PC-3 (cell line): ENCODE measurements at regions not wholly inside any gene's neighbourhood (a gene's known extent, or its start where the extent isn't known, plus 50 kb on each side); places are given as distances from the start of the nearest gene placed in this dataset.

Source experiments
- ATAC-seq: fragments of 200-7000 bp; cut with Tn5 transposase; 2 replicates; pipeline ENCODE4 v1.9.1; 2020; ENCODE audit warnings: mild to moderate bottlenecking, moderate library complexity
- BruUV-seq: library from RNA; stranded (reverse); fragments of 400-500 nt; replicated peaks from 2 replicates; lab custom pipeline; 2021; lab: Mats Ljungman, UMichigan
- CTCF ChIA-PET: fragments of 300-600 bp; sonication (Branson Sonifier 250); formaldehyde crosslinking; loops from one replicate; lab custom pipeline; 2022; ENCODE audit warnings: antibody characterized with exemption; lab: Charles Lee
- POLR2A ChIA-PET: fragments of 300-600 bp; sonication (Branson Sonifier 250); formaldehyde crosslinking; loops from one replicate; lab custom pipeline; 2022; ENCODE audit warnings: antibody characterized with exemption; ENCODE audit not compliant: unreplicated experiment; lab: Charles Lee
- DNase-seq: peaks from one replicate; pipeline ENCODE4 v3.0.0-alpha.2; 2015
- H2AFZ ChIP-seq: fragments of 300-600 bp; sonication (generic); 2 replicates; pipeline ENCODE4 v1.6.0; 2016; ENCODE audit warnings: antibody characterized with exemption, low read length
- H3F3A ChIP-seq: fragments of 300-600 bp; sonication (generic); one replicate; pipeline ENCODE4 v1.6.0; 2017; ENCODE audit warnings: antibody characterized with exemption, low read length, control low read depth, mild to moderate bottlenecking; ENCODE audit not compliant: unreplicated experiment
- H3K27ac ChIP-seq: fragments of 300-600 bp; sonication (generic); 2 replicates; pipeline ENCODE4 v1.5.1; 2016; ENCODE audit warnings: mild to moderate bottlenecking, low read length
- H3K27me3 ChIP-seq: fragments of 300-600 bp; sonication (generic); 2 replicates; pipeline ENCODE4 v1.6.1; 2016; ENCODE audit warnings: low read length, mixed read lengths
- H3K36me3 ChIP-seq: fragments of 300-600 bp; sonication (generic); 2 replicates; pipeline ENCODE4 v1.6.1; 2016; ENCODE audit warnings: low read depth, mixed run types, low read length, mixed read lengths
- H3K4me1 ChIP-seq: fragments of 300-600 bp; sonication (generic); 2 replicates; pipeline ENCODE4 v1.5.1; 2016; ENCODE audit warnings: low read length; ENCODE audit not compliant: insufficient read depth
- H3K4me2 ChIP-seq: fragments of 300-600 bp; sonication (generic); 2 replicates; pipeline ENCODE4 v1.6.0; 2016; ENCODE audit warnings: low read length
- H3K4me3 ChIP-seq: fragments of 300-600 bp; sonication (generic); 2 replicates; pipeline ENCODE4 v1.5.1; 2016; ENCODE audit warnings: mild to moderate bottlenecking, low read length, mixed read lengths
- H3K79me2 ChIP-seq: fragments of 300-600 bp; sonication (generic); 2 replicates; pipeline ENCODE4 v1.6.1; 2017; ENCODE audit warnings: low read length, mixed read lengths
- H3K9ac ChIP-seq: fragments of 300-600 bp; sonication (generic); 2 replicates; pipeline ENCODE4 v1.6.0; 2016; ENCODE audit warnings: mild to moderate bottlenecking, low read length
- H3K9me2 ChIP-seq: fragments of 300-600 bp; sonication (generic); replicated peaks from 2 replicates; pipeline ENCODE4 v1.6.1; 2016; ENCODE audit warnings: mixed run types, low read length, mixed read lengths
- H3K9me3 ChIP-seq: fragments of 300-600 bp; sonication (generic); 2 replicates; pipeline ENCODE4 v1.6.1; 2016; ENCODE audit warnings: low read length, mixed read lengths
- H4K20me1 ChIP-seq: fragments of 300-600 bp; sonication (generic); 2 replicates; pipeline ENCODE4 v1.6.1; 2016; ENCODE audit warnings: low read length, mixed read lengths
- EZH2 ChIP-seq: fragments of 300-600 bp; sonication (generic); IDR thresholded peaks from one replicate; pipeline ENCODE4 v1.6.1; 2017; ENCODE audit warnings: antibody characterized with exemption, mild to moderate bottlenecking, low read length; ENCODE audit not compliant: unreplicated experiment
- EZH2phosphoT487 ChIP-seq: fragments of 300-600 bp; sonication (generic); IDR thresholded peaks from 2 replicates; pipeline ENCODE4 v1.6.1; 2018; ENCODE audit warnings: mild to moderate bottlenecking, antibody characterized with exemption, low read length, borderline replicate concordance
- intact Hi-C: fragments of 100-400 bp; cut with micrococcal nuclease; formaldehyde crosslinking; loops from 2 replicates; pipeline ENCODE4 v1.9.0; 2023
- TF ChIP-seq, protein P1 (sequence below): fragments of 300-600 bp; sonication (generic); conservative IDR thresholded peaks from 2 replicates; pipeline ENCODE4 v1.5.1; 2017; ENCODE audit warnings: antibody characterized with exemption, low read depth, mild to moderate bottlenecking, low read length

GRCh38 chr10:34931216-34931615 is 116.1 kb upstream of the PARD3 start:
- no peak for DNase-seq
- Histone ChIP-seq H3K9me3 (no peaks in the 10 kb centered on the region), H4K20me1 (no peaks in the 10 kb centered on the region), H3K4me2 (no peak overlapping the region), H3K4me3 (no peak overlapping the region), H3K9me2 (no peaks in the 10 kb centered on the region), H3K79me2 (no peaks in the 10 kb centered on the region), H3K27ac (no peak overlapping the region), H3F3A (no peaks in the 10 kb centered on the region), H3K9ac (no peak overlapping the region), H3K36me3 (no peaks in the 10 kb centered on the region), H3K27me3 (no peaks in the 10 kb centered on the region), H3K4me1 (no peaks in the 10 kb centered on the region), H2AFZ (peak overlapping the region; percentile 16)
- POLR2A ChIA-PET = no interaction called here
- ATAC-seq = peak; percentile 16; the same call in 1 of the 2 replicates
- intact Hi-C loops = no loop called here
- BruUV-seq = no TSS peak
- TF ChIP-seq EZH2 (no peak), EZH2phosphoT487 (no peak)
- TF ChIP-seq, protein P1, sequence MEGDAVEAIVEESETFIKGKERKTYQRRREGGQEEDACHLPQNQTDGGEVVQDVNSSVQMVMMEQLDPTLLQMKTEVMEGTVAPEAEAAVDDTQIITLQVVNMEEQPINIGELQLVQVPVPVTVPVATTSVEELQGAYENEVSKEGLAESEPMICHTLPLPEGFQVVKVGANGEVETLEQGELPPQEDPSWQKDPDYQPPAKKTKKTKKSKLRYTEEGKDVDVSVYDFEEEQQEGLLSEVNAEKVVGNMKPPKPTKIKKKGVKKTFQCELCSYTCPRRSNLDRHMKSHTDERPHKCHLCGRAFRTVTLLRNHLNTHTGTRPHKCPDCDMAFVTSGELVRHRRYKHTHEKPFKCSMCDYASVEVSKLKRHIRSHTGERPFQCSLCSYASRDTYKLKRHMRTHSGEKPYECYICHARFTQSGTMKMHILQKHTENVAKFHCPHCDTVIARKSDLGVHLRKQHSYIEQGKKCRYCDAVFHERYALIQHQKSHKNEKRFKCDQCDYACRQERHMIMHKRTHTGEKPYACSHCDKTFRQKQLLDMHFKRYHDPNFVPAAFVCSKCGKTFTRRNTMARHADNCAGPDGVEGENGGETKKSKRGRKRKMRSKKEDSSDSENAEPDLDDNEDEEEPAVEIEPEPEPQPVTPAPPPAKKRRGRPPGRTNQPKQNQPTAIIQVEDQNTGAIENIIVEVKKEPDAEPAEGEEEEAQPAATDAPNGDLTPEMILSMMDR = no peak
- CTCF ChIA-PET = no interaction called here

DNA sequence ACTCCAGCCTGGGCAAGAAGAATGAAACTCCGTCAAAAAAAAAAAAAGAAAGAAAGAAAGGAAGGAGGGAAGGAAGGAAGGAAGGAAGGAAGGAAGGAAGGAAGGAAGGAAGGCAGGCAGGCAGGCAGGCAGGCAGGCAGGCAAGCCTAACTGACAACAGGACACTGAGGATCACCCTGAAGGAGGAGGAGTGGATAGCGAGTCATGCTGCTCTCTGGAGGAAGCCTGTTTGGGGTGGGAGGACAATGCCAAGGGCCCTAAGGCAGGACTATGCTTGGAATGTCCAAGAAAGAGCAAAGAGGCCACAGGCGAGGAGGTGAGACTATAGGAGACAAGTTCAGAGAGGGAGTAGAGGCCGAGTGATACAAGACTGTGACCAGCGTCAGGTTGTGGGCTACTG is 107.0 kb upstream of the PARD3 start:
- Histone ChIP-seq H3K27me3 (no peaks in the 10 kb centered on the region), H3K9me3 (peaks cover 18% of the 10 kb centered on the region), H3K27ac (no peak overlapping the region), H3K9me2 (no peaks in the 10 kb centered on the region), H3K36me3 (peaks cover 8% of the 10 kb centered on the region; the same call in 1 of the 2 replicates), H3F3A (no peaks in the 10 kb centered on the region), H3K4me1 (no peaks in the 10 kb centered on the region), H3K79me2 (no peaks in the 10 kb centered on the region), H3K4me3 (no peak overlapping the region), H2AFZ (no peak overlapping the region), H3K4me2 (no peak overlapping the region), H4K20me1 (no peaks in the 10 kb centered on the region), H3K9ac (no peak overlapping the region)
- TF ChIP-seq EZH2phosphoT487 (no peak), EZH2 (no peak)
- TF ChIP-seq, protein P1 = no peak
- POLR2A ChIA-PET = interaction anchor here (0.6 kb wide), 1 partner anchor 16 kb away, joined by 4 read pairs; no protein-coding TSS in a partner anchor
- ATAC-seq (peak; percentile 76), DNase-seq (peak; percentile 58)
- intact Hi-C loops = no loop called here
- CTCF ChIA-PET = no interaction called here
- BruUV-seq = no TSS peak

GRCh38 chr10:34920578-34920977 is 105.5 kb upstream of the PARD3 start:
- TF ChIP-seq EZH2 = no peak
- TF ChIP-seq, protein P1 = no peak
- TF ChIP-seq EZH2phosphoT487 = no peak
- Histone ChIP-seq H4K20me1 (no peaks in the 10 kb centered on the region), H3K27me3 (no peaks in the 10 kb centered on the region), H3K79me2 (no peaks in the 10 kb centered on the region), H3K9ac (no peak overlapping the region), H3K4me3 (no peak overlapping the region), H3F3A (no peaks in the 10 kb centered on the region), H2AFZ (no peak overlapping the region), H3K4me1 (no peaks in the 10 kb centered on the region), H3K9me3 (peaks cover 18% of the 10 kb centered on the region), H3K36me3 (peaks cover 8% of the 10 kb centered on the region; the same call in 1 of the 2 replicates), H3K27ac (no peak overlapping the region), H3K9me2 (no peaks in the 10 kb centered on the region), H3K4me2 (no peak overlapping the region)
- ATAC-seq = no peak
- CTCF ChIA-PET = no interaction called here
- POLR2A ChIA-PET = no interaction called here
- intact Hi-C loops = no loop called here
- no peak for DNase-seq
- no TSS peak for BruUV-seq
